Astrocyte (in vitro differentiated cells and primary cell): ENCODE measurements at regions not wholly inside any gene's neighbourhood (a gene's known extent, or its start where the extent isn't known, plus 50 kb on each side); places are given as distances from the start of the nearest gene placed in this dataset.

Experiments
- EZH2 ChIP-seq: IDR thresholded peaks from 2 replicates; pipeline ENCODE4 v1.6.1; 2012; ENCODE audit warnings: mild to moderate bottlenecking, low read length, inconsistent platforms; ENCODE audit not compliant: insufficient read depth
- TF ChIP-seq, protein P1 (sequence below): IDR thresholded peaks from 2 replicates; pipeline ENCODE4 v1.5.1; 2011; ENCODE audit warnings: low read depth, mild to moderate bottlenecking, inconsistent platforms, low read length, moderate library complexity; ENCODE audit not compliant: insufficient read depth

DNA sequence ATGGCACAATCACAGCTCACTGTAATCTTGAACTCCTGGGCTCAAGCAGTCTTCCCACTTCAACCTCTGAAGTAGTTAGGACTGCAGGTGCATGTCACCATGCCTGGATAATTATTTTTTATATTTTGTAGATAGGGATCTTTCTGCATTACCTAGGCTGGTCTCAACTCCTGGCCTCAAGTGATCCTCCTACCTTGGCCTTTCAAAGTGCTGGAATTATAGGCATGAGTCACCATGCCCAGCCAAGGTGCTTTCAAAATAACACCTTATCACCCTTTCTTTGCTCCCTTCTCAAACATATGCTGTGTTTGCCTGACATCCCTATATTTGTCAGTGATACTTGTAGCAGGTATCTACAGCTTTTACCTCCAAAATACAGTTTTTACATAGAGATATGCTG is 242.0 kb upstream of the ARRDC4 start:
- TF ChIP-seq, protein P1, sequence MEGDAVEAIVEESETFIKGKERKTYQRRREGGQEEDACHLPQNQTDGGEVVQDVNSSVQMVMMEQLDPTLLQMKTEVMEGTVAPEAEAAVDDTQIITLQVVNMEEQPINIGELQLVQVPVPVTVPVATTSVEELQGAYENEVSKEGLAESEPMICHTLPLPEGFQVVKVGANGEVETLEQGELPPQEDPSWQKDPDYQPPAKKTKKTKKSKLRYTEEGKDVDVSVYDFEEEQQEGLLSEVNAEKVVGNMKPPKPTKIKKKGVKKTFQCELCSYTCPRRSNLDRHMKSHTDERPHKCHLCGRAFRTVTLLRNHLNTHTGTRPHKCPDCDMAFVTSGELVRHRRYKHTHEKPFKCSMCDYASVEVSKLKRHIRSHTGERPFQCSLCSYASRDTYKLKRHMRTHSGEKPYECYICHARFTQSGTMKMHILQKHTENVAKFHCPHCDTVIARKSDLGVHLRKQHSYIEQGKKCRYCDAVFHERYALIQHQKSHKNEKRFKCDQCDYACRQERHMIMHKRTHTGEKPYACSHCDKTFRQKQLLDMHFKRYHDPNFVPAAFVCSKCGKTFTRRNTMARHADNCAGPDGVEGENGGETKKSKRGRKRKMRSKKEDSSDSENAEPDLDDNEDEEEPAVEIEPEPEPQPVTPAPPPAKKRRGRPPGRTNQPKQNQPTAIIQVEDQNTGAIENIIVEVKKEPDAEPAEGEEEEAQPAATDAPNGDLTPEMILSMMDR, result no peak
- TF ChIP-seq EZH2, result no peak
